GM23338 (cell line): ENCODE measurements at regions not wholly inside any gene's neighbourhood (a gene's known extent, or its start where the extent isn't known, plus 50 kb on each side); places are given as distances from the start of the nearest gene placed in this dataset.

ENCODE experiments used
- ATAC-seq: fragments of 200-7000 bp; cut with Tn5 transposase; 3 replicates; pipeline ENCODE4 v1.9.1; 2020
- DNase-seq: peaks from one replicate; pipeline ENCODE4 v3.0.0-alpha.2; 2015; ENCODE audit warnings: low spot score
- H2AFZ ChIP-seq: fragments of 200-600 bp; sonication (generic); 2 replicates; pipeline ENCODE4 v1.8.0; 2016; ENCODE audit warnings: antibody characterized with exemption, mild to moderate bottlenecking, moderate library complexity
- H3F3A ChIP-seq: fragments of 200-600 bp; sonication (generic); replicated peaks from 2 replicates; pipeline ENCODE4 v1.8.0; 2017; ENCODE audit warnings: antibody characterized with exemption, mixed run types, low read depth
- H3K27ac ChIP-seq: fragments of 200-600 bp; sonication (generic); 2 replicates; pipeline ENCODE4 v1.6.1; 2016; ENCODE audit warnings: low read depth
- H3K27me3 ChIP-seq: fragments of 200-600 bp; sonication (generic); 2 replicates; pipeline ENCODE4 v1.8.0; 2016; ENCODE audit warnings: mild to moderate bottlenecking, mixed run types, moderate library complexity; ENCODE audit not compliant: insufficient read depth
- H3K36me3 ChIP-seq: fragments of 200-600 bp; sonication (generic); 2 replicates; pipeline ENCODE4 v1.8.0; 2016; ENCODE audit warnings: mild to moderate bottlenecking; ENCODE audit not compliant: insufficient read depth
- H3K4me1 ChIP-seq: fragments of 200-600 bp; sonication (generic); 2 replicates; pipeline ENCODE4 v1.8.0; 2016; ENCODE audit warnings: mild to moderate bottlenecking, moderate library complexity; ENCODE audit not compliant: insufficient read depth
- H3K4me2 ChIP-seq: fragments of 200-600 bp; sonication (generic); 2 replicates; pipeline ENCODE4 v1.7.1; 2017; ENCODE audit warnings: mixed run types
- H3K4me3 ChIP-seq: fragments of 200-600 bp; sonication (generic); 2 replicates; pipeline ENCODE4 v1.6.1; 2016; ENCODE audit warnings: mixed run types
- H3K79me2 ChIP-seq: fragments of 200-600 bp; sonication (generic); replicated peaks from 2 replicates; pipeline ENCODE4 v1.8.0; 2017; ENCODE audit warnings: mild to moderate bottlenecking; ENCODE audit not compliant: insufficient read depth
- H3K9me2 ChIP-seq: fragments of 200-600 bp; sonication (generic); 2 replicates; pipeline ENCODE4 v1.8.0; 2017; ENCODE audit not compliant: insufficient read depth
- H4K20me1 ChIP-seq: fragments of 200-600 bp; sonication (generic); replicated peaks from 2 replicates; pipeline ENCODE4 v1.8.0; 2017; ENCODE audit warnings: mild to moderate bottlenecking; ENCODE audit not compliant: insufficient read depth
- H3K27ac Mint-ChIP-seq: 2 replicates; pipeline ENCODE4 v1.8.0; 2020; ENCODE audit warnings: inconsistent platforms, mild to moderate bottlenecking, moderate library complexity, mixed read lengths
- H3K27me3 Mint-ChIP-seq: 3 replicates; pipeline ENCODE4 v1.8.0; 2022; ENCODE audit warnings: low read depth, mild to moderate bottlenecking, moderate library complexity, mixed read lengths, inconsistent platforms; ENCODE audit not compliant: insufficient read depth, poor library complexity
- H3K36me3 Mint-ChIP-seq: 3 replicates; pipeline ENCODE4 v1.8.0; 2021; ENCODE audit warnings: low read depth, mild to moderate bottlenecking, inconsistent platforms, moderate library complexity, mixed read lengths
- H3K4me1 Mint-ChIP-seq: 3 replicates; pipeline ENCODE4 v1.8.0; 2020; ENCODE audit warnings: mild to moderate bottlenecking, inconsistent platforms, mixed read lengths
- H3K4me3 Mint-ChIP-seq: 3 replicates; pipeline ENCODE4 v1.8.0; 2021; ENCODE audit warnings: moderate library complexity, mild to moderate bottlenecking, inconsistent platforms, mixed read lengths
- H3K9me3 Mint-ChIP-seq: 3 replicates; pipeline ENCODE4 v1.8.0; 2020; ENCODE audit warnings: moderate library complexity, mild to moderate bottlenecking, inconsistent platforms, mixed read lengths
- CREB1 ChIP-seq: fragments of 250-450 bp; sonication (Bioruptor Pico); IDR thresholded peaks from 2 replicates; pipeline ENCODE4 v1.5.0; 2020; ENCODE audit warnings: low read depth, mild to moderate bottlenecking, moderate library complexity
- EZH2 ChIP-seq: fragments of 200-600 bp; sonication (generic); IDR thresholded peaks from one replicate; pipeline ENCODE4 v1.8.0; 2017; ENCODE audit warnings: antibody characterized with exemption, mild to moderate bottlenecking, low read depth; ENCODE audit not compliant: unreplicated experiment
- EZH2phosphoT487 ChIP-seq: fragments of 200-600 bp; sonication (generic); IDR thresholded peaks from one replicate; pipeline ENCODE4 v1.8.1; 2018; ENCODE audit warnings: antibody characterized with exemption; ENCODE audit not compliant: unreplicated experiment
- JUNB ChIP-seq: IDR thresholded peaks from one replicate; pipeline ENCODE4 v1.6.1; 2016; ENCODE audit warnings: antibody characterized with exemption; ENCODE audit not compliant: unreplicated experiment
- NANOG ChIP-seq: IDR thresholded peaks from 2 replicates; pipeline ENCODE4 v1.6.1; 2016; ENCODE audit warnings: antibody characterized with exemption, borderline replicate concordance
- POLR2AphosphoS5 ChIP-seq: IDR thresholded peaks from 2 replicates; pipeline ENCODE4 v1.6.1; 2016; ENCODE audit warnings: antibody characterized with exemption, low read depth
- STAT1 ChIP-seq: IDR thresholded peaks from one replicate; pipeline ENCODE4 v1.6.1; 2016; ENCODE audit warnings: antibody characterized with exemption; ENCODE audit not compliant: unreplicated experiment
- ZNF114 ChIP-seq: fragments of 250-450 bp; sonication (Bioruptor Pico); IDR thresholded peaks from 2 replicates; pipeline ENCODE4 v1.5.0; 2020; ENCODE audit warnings: mild to moderate bottlenecking, moderate library complexity
- ZNF331 ChIP-seq: fragments of 250-450 bp; sonication (Bioruptor Pico); IDR thresholded peaks from 2 replicates; pipeline ENCODE4 v1.5.0; 2020; ENCODE audit warnings: low read depth, mild to moderate bottlenecking, moderate library complexity
- TF ChIP-seq, protein P1 (sequence below), 2 experiments: fragments of 200-600 bp in 1 of 2; sonication (generic) in 1 of 2; conservative IDR thresholded peaks; 2 replicates each; pipeline versions ENCODE4 v1.5.1 to v1.6.1; 2016 to 2017; ENCODE audit warnings: antibody characterized with exemption in 2 of 2, low read depth in 2 of 2, mild to moderate bottlenecking in 2 of 2, moderate library complexity in 1 of 2
- TF ChIP-seq, protein P2 (sequence below): fragments of 250-450 bp; sonication (Bioruptor Pico); IDR thresholded peaks from 2 replicates; pipeline ENCODE4 v1.5.0; 2020; ENCODE audit warnings: mild to moderate bottlenecking, moderate library complexity
- TF ChIP-seq, protein P3 (sequence below): IDR thresholded peaks from 2 replicates; pipeline ENCODE4 v1.6.1; 2016; ENCODE audit warnings: antibody characterized with exemption
- TF ChIP-seq, protein P4 (sequence below): IDR thresholded peaks from one replicate; pipeline ENCODE4 v1.6.1; 2018; ENCODE audit warnings: antibody characterized with exemption; ENCODE audit not compliant: unreplicated experiment

DNA sequence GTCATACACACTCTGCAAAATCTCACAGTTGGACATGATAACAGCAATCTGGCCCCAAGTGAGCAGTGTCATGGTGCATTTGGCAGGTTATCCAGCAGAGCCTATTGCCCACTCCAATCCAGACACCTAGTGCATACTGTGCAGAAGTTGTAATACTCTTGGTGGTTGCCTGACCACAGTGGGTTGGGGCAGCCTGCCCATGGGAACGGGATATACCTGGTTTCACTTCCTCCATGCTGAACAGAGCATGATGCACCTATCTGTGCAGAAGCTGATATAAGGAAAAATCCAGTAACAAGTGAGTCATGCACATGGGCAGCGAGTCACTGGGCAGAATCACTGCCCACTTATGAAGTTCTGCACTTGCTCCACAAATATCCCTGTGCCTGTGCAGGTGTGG lies 105.3 kb upstream of the IGSF1 start:
- Histone ChIP-seq H3K9me2 (no peaks in the 10 kb centered on the region), H3K4me3 (no peak overlapping the region), H3K27ac (no peak overlapping the region), H4K20me1 (no peaks in the 10 kb centered on the region), H3K4me1 (peaks cover 7% of the 10 kb centered on the region; the same call in 1 of the 2 replicates), H3K4me2 (no peak overlapping the region), H3K79me2 (no peaks in the 10 kb centered on the region), H3K36me3 (no peaks in the 10 kb centered on the region), H3K27me3 (no peaks in the 10 kb centered on the region), H3F3A (no peaks in the 10 kb centered on the region), H2AFZ (no peak overlapping the region)
- H3K9me3 Mint-ChIP-seq = peaks cover 5% of the 10 kb centered on the region; the same call in 1 of the 3 replicates
- peaks cover 13% of the 10 kb centered on the region for H3K36me3 Mint-ChIP-seq
- peaks cover 8% of the 10 kb centered on the region; the same call in 2 of the 3 replicates for H3K4me1 Mint-ChIP-seq
- ATAC-seq = no peak
- DNase-seq = no peak
- H3K27me3 Mint-ChIP-seq = peaks cover 5% of the 10 kb centered on the region
- TF ChIP-seq CREB1 (CRISPR knock-in tag) (no peak), ZNF114 (no peak), JUNB (no peak), EZH2 (no peak), NANOG (no peak), STAT1 (no peak), EZH2phosphoT487 (no peak), ZNF331 (CRISPR knock-in tag) (no peak), POLR2AphosphoS5 (no peak)
- TF ChIP-seq, protein P1, sequence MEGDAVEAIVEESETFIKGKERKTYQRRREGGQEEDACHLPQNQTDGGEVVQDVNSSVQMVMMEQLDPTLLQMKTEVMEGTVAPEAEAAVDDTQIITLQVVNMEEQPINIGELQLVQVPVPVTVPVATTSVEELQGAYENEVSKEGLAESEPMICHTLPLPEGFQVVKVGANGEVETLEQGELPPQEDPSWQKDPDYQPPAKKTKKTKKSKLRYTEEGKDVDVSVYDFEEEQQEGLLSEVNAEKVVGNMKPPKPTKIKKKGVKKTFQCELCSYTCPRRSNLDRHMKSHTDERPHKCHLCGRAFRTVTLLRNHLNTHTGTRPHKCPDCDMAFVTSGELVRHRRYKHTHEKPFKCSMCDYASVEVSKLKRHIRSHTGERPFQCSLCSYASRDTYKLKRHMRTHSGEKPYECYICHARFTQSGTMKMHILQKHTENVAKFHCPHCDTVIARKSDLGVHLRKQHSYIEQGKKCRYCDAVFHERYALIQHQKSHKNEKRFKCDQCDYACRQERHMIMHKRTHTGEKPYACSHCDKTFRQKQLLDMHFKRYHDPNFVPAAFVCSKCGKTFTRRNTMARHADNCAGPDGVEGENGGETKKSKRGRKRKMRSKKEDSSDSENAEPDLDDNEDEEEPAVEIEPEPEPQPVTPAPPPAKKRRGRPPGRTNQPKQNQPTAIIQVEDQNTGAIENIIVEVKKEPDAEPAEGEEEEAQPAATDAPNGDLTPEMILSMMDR (conservative IDR thresholded peaks at IDR 0.05; ENCODE audit: low read depth in 2 of 2) = no peak
- TF ChIP-seq, protein P2, sequence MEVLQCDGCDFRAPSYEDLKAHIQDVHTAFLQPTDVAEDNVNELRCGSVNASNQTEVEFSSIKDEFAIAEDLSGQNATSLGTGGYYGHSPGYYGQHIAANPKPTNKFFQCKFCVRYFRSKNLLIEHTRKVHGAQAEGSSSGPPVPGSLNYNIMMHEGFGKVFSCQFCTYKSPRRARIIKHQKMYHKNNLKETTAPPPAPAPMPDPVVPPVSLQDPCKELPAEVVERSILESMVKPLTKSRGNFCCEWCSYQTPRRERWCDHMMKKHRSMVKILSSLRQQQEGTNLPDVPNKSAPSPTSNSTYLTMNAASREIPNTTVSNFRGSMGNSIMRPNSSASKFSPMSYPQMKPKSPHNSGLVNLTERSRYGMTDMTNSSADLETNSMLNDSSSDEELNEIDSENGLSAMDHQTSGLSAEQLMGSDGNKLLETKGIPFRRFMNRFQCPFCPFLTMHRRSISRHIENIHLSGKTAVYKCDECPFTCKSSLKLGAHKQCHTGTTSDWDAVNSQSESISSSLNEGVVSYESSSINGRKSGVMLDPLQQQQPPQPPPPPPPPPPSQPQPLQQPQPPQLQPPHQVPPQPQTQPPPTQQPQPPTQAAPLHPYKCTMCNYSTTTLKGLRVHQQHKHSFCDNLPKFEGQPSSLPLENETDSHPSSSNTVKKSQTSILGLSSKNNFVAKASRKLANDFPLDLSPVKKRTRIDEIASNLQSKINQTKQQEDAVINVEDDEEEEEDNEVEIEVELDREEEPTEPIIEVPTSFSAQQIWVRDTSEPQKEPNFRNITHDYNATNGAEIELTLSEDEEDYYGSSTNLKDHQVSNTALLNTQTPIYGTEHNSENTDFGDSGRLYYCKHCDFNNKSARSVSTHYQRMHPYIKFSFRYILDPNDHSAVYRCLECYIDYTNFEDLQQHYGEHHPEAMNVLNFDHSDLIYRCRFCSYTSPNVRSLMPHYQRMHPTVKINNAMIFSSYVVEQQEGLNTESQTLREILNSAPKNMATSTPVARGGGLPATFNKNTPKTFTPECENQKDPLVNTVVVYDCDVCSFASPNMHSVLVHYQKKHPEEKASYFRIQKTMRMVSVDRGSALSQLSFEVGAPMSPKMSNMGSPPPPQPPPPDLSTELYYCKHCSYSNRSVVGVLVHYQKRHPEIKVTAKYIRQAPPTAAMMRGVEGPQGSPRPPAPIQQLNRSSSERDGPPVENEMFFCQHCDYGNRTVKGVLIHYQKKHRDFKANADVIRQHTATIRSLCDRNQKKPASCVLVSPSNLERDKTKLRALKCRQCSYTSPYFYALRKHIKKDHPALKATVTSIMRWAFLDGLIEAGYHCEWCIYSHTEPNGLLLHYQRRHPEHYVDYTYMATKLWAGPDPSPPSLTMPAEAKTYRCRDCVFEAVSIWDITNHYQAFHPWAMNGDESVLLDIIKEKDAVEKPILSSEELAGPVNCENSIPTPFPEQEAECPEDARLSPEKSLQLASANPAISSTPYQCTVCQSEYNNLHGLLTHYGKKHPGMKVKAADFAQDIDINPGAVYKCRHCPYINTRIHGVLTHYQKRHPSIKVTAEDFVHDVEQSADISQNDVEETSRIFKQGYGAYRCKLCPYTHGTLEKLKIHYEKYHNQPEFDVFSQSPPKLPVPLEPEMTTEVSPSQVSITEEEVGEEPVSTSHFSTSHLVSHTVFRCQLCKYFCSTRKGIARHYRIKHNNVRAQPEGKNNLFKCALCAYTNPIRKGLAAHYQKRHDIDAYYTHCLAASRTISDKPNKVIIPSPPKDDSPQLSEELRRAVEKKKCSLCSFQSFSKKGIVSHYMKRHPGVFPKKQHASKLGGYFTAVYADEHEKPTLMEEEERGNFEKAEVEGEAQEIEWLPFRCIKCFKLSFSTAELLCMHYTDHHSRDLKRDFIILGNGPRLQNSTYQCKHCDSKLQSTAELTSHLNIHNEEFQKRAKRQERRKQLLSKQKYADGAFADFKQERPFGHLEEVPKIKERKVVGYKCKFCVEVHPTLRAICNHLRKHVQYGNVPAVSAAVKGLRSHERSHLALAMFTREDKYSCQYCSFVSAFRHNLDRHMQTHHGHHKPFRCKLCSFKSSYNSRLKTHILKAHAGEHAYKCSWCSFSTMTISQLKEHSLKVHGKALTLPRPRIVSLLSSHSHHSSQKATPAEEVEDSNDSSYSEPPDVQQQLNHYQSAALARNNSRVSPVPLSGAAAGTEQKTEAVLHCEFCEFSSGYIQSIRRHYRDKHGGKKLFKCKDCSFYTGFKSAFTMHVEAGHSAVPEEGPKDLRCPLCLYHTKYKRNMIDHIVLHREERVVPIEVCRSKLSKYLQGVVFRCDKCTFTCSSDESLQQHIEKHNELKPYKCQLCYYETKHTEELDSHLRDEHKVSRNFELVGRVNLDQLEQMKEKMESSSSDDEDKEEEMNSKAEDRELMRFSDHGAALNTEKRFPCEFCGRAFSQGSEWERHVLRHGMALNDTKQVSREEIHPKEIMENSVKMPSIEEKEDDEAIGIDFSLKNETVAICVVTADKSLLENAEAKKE = no peak
- TF ChIP-seq, protein P3, sequence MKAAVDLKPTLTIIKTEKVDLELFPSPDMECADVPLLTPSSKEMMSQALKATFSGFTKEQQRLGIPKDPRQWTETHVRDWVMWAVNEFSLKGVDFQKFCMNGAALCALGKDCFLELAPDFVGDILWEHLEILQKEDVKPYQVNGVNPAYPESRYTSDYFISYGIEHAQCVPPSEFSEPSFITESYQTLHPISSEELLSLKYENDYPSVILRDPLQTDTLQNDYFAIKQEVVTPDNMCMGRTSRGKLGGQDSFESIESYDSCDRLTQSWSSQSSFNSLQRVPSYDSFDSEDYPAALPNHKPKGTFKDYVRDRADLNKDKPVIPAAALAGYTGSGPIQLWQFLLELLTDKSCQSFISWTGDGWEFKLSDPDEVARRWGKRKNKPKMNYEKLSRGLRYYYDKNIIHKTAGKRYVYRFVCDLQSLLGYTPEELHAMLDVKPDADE = no peak
- TF ChIP-seq, protein P4, sequence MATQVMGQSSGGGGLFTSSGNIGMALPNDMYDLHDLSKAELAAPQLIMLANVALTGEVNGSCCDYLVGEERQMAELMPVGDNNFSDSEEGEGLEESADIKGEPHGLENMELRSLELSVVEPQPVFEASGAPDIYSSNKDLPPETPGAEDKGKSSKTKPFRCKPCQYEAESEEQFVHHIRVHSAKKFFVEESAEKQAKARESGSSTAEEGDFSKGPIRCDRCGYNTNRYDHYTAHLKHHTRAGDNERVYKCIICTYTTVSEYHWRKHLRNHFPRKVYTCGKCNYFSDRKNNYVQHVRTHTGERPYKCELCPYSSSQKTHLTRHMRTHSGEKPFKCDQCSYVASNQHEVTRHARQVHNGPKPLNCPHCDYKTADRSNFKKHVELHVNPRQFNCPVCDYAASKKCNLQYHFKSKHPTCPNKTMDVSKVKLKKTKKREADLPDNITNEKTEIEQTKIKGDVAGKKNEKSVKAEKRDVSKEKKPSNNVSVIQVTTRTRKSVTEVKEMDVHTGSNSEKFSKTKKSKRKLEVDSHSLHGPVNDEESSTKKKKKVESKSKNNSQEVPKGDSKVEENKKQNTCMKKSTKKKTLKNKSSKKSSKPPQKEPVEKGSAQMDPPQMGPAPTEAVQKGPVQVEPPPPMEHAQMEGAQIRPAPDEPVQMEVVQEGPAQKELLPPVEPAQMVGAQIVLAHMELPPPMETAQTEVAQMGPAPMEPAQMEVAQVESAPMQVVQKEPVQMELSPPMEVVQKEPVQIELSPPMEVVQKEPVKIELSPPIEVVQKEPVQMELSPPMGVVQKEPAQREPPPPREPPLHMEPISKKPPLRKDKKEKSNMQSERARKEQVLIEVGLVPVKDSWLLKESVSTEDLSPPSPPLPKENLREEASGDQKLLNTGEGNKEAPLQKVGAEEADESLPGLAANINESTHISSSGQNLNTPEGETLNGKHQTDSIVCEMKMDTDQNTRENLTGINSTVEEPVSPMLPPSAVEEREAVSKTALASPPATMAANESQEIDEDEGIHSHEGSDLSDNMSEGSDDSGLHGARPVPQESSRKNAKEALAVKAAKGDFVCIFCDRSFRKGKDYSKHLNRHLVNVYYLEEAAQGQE = no peak
- H3K4me3 Mint-ChIP-seq = no peak overlapping the region
- H3K27ac Mint-ChIP-seq = no peak overlapping the region
